ENCODE measurements at regions not wholly inside any gene's neighbourhood (a gene's known extent, or its start where the extent isn't known, plus 50 kb on each side); places are given as distances from the start of the nearest gene placed in this dataset.

DNA sequence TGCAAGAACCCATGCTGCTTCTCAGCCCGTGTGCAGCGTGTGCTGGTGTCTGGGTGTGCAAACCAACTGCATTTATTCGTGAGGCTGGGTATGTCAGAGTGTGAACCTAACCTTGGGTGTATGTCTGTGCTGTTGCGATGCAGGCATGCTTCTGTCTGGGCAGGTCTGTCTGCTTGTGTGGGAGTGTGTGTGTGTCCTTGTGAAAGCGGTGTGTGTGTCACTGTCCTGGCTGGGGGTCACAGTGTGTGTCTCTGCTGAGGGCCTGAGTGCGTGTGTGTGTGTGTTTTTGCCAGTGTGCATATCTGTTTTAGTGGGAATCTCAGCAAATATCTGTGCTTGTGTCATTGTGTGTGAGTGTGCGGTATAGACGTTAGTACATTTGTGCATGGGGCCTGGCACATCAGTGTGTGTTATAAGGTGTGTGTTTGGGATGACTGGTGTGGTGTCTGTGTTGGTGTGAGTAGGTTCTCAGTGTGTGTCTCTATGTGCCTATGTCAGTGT lies 121.8 kb downstream of the CYLD start:
- TF ChIP-seq, protein P1, sequence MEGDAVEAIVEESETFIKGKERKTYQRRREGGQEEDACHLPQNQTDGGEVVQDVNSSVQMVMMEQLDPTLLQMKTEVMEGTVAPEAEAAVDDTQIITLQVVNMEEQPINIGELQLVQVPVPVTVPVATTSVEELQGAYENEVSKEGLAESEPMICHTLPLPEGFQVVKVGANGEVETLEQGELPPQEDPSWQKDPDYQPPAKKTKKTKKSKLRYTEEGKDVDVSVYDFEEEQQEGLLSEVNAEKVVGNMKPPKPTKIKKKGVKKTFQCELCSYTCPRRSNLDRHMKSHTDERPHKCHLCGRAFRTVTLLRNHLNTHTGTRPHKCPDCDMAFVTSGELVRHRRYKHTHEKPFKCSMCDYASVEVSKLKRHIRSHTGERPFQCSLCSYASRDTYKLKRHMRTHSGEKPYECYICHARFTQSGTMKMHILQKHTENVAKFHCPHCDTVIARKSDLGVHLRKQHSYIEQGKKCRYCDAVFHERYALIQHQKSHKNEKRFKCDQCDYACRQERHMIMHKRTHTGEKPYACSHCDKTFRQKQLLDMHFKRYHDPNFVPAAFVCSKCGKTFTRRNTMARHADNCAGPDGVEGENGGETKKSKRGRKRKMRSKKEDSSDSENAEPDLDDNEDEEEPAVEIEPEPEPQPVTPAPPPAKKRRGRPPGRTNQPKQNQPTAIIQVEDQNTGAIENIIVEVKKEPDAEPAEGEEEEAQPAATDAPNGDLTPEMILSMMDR (conservative IDR thresholded peaks at IDR 0.05; ENCODE audit: control insufficient read depth, insufficient read depth, low read depth, low read length): no peak
- no peak for DNase-seq (ENCODE audit: low read depth)
- no peak overlapping the region for H3K4me3 ChIP-seq (ENCODE audit: control insufficient read depth, low read depth, low read length)

- no peak overlapping the region for H3K4me3 ChIP-seq (ENCODE audit: control insufficient read depth, low read depth, low read length)
- TF ChIP-seq, protein P1 (conservative IDR thresholded peaks at IDR 0.05; ENCODE audit: control insufficient read depth, insufficient read depth, low read depth, low read length): no peak
- DNase-seq (ENCODE audit: low read depth): no peak
Measured at GRCh38 chr16:50862818-50863643, 121.1 kb downstream of the CYLD start.

DNA sequence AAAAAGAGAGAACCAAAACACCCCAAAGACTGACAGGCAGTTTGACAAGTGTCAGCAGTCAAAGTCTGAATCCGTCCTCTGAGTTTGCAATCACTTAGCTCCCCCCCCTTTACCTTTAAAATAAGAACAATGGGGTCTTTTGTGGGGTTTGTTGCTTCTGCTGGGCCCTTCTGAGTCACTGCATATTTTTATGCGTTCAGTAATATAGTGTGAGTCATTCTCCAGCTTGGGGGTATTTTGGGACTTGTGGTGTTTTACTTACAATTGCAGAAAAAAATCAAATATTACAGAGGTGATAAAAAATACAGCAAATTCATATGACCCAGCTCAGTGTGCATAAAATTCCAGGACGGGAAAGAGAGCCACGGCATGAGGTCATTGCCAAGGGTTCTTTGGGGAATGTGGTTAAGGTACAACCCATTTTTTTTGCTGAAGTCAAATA lies 120.1 kb downstream of the CYLD start:
- peak; percentile 17 for DNase-seq (ENCODE audit: low read depth)
- TF ChIP-seq, protein P1 (conservative IDR thresholded peaks at IDR 0.05; ENCODE audit: control insufficient read depth, insufficient read depth, low read depth, low read length): no peak
- H3K4me3 ChIP-seq (ENCODE audit: control insufficient read depth, low read depth, low read length): no peak overlapping the region

- TF ChIP-seq, protein P1 (conservative IDR thresholded peaks at IDR 0.05; ENCODE audit: control insufficient read depth, insufficient read depth, low read depth, low read length): no peak
- DNase-seq (ENCODE audit: low read depth): no peak
- H3K4me3 ChIP-seq (ENCODE audit: control insufficient read depth, low read depth, low read length): no peak overlapping the region
Measured at GRCh38 chr16:50861451-50861850, 119.6 kb downstream of the CYLD start.

DNA sequence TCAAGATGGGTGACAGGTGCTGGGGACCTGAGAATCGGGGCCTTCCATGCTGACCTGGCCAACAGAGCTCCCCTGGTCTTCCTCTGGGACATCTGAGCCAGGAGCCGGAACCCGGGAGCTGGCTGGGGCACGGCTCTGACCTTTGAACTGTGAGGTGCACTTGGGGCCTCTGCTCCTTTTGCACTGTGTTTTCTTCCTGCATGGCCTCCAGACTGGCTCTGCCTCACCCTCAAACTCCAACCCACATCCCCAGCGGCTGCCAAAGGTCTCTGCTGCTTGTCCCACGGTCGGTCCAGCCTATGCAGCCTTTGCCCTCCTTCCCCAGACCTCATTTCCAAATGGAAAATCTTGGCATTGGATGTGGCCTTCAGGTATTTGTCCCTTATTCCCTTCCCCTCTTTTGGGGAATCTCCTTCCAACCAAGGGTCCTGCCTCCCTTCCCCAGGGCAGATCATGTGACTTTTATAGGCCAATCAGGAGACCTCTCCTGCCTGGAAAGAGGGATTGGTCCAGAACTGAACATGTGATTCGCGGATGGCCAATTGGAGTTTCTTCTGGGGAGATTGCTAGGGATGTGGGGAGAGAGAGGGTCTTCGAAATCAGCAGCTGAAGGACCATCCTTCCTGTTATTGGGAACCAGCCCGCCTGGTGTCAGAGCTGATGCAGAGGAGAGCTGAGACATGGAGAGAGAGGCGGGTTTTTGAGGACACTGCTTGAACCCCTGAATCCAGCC lies 117.9 kb downstream of the CYLD start:
- TF ChIP-seq, protein P1 (conservative IDR thresholded peaks at IDR 0.05; ENCODE audit: control insufficient read depth, insufficient read depth, low read depth, low read length): no peak
- DNase-seq (ENCODE audit: low read depth): no peak
- H3K4me3 ChIP-seq (ENCODE audit: control insufficient read depth, low read depth, low read length): no peak overlapping the region

DNA sequence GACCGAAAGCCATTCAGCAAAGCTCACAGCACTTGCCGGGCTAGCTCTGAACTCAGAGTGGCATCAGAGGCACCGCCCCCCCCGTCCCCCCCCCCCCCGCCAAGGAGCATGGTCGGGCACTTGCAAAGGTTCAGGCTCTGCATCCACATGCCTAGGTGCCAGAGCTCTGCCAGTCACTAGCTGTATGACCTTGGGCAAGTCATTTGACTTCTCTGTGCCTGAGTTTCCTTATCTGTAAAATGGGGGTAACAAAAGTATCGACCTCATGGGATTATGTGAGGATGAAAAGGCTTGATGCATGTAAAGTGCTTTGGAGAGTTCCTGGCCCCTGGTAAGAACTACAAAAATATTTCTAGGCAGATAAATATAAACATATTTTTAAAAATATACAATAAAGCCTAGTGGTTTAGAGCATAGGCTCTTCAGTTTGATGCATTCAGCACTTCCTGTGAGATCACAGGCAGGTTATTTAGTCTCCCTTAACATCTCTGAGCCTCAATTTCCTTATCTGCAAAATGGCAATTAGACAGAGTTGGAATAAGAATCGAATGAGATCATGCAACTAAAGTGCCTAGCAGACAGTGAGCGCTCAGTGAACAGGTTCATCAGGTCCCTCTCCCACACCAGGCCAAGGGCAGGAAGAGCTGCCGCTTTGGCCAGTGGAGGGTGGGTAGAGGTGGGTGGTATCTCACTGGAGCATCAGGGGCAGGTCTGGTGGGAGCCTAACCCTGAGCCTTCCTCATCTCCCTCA lies 117.2 kb downstream of the CYLD start:
- TF ChIP-seq, protein P1 (conservative IDR thresholded peaks at IDR 0.05; ENCODE audit: control insufficient read depth, insufficient read depth, low read depth, low read length): no peak
- H3K4me3 ChIP-seq (ENCODE audit: control insufficient read depth, low read depth, low read length): no peak overlapping the region
- DNase-seq (ENCODE audit: low read depth): no peak
